ENCODE measurements at regions not wholly inside any gene's neighbourhood (a gene's known extent, or its start where the extent isn't known, plus 50 kb on each side); places are given as distances from the start of the nearest gene placed in this dataset.

DNA sequence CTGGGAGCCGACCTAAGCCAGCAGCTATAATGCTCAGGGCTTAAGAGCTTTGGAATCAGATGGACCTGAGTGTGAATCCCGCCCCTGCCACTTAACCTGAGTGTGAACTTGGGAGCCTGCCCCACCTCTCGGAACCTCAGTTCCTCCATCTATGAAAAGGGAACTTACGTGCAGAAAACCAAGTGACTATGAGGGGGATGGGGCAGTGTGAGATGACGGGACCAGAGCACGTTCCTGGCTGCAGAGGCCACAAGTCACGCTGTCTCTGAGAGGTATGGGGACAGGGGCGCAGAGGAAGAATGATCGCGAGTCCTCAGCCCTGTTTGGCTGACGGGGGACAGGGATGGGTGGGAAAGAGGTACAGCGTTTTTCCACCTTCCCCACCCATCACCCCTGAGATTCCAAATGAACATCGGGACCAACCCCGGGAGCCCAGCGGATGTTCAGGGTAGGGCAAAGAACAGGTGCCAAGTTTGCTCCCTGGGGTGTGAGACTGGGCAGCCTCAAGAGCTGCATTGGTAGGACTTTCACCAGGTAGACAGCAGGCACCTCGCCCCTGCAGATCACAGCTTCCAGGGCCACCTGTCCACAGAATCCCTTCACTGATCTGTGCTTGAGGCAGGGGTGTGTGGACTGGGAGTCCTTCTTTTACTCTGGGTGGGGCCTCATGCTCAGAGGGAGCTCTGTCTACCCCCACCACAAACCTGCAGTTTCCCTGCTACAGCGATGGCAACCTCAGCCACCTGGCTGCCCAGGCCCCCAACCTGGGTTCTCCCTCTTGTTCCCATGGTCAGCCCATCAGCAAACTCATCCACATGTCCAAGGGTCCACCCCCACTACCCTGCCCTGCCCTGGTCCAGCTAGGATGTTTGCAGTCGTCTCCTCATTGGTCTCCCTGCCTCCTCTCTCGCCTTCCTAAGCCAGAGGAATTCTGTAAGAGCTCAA, 85.8 kb downstream of the CEBPB start:
- TF ChIP-seq EZH2phosphoT487 (IDR thresholded peaks at IDR 0.05; ENCODE audit: low read length) = no peak
- TF ChIP-seq, protein P1, sequence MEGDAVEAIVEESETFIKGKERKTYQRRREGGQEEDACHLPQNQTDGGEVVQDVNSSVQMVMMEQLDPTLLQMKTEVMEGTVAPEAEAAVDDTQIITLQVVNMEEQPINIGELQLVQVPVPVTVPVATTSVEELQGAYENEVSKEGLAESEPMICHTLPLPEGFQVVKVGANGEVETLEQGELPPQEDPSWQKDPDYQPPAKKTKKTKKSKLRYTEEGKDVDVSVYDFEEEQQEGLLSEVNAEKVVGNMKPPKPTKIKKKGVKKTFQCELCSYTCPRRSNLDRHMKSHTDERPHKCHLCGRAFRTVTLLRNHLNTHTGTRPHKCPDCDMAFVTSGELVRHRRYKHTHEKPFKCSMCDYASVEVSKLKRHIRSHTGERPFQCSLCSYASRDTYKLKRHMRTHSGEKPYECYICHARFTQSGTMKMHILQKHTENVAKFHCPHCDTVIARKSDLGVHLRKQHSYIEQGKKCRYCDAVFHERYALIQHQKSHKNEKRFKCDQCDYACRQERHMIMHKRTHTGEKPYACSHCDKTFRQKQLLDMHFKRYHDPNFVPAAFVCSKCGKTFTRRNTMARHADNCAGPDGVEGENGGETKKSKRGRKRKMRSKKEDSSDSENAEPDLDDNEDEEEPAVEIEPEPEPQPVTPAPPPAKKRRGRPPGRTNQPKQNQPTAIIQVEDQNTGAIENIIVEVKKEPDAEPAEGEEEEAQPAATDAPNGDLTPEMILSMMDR (IDR thresholded peaks at IDR 0.05; ENCODE audit: low read length) = no peak
